ENCODE measurements at regions not wholly inside any gene's neighbourhood (a gene's known extent, or its start where the extent isn't known, plus 50 kb on each side); places are given as distances from the start of the nearest gene placed in this dataset.

GRCh38 chr9:16147726-16148125 lies 594.9 kb downstream of the CCDC171 start:
- TF ChIP-seq CTCF (IDR thresholded peaks at IDR 0.05) (no peak), POLR2A (IDR thresholded peaks at IDR 0.05) (no peak)

Measured in right lobe of liver (tissue), 4 donors.